ENCODE measurements at regions not wholly inside any gene's neighbourhood (a gene's known extent, or its start where the extent isn't known, plus 50 kb on each side); places are given as distances from the start of the nearest gene placed in this dataset.
"Not testable (repeated sequence)": the region's sequence is repeated elsewhere in the genome, so short reads cannot be mapped to it uniquely, and the experiment has no call there.

- DNase-seq (ENCODE audit: low spot score); intact Hi-C loops (cut with DNase I); ATAC-seq: not testable (repeated sequence)
These were observed 62.8 kb downstream of the RPS24 start for GRCh38 chr10:78096486-78096885.

GRCh38 chr10:78102593-78102992, 68.9 kb downstream of the RPS24 start:
- ATAC-seq; intact Hi-C loops (cut with DNase I); DNase-seq (ENCODE audit: low spot score): not testable (repeated sequence)

GRCh38 chr10:78109210-78109609, 75.5 kb downstream of the RPS24 start:
- intact Hi-C loops (cut with DNase I) = no loop called here
- DNase-seq (ENCODE audit: low spot score) (no peak), ATAC-seq (no peak)

GRCh38 chr10:78115135-78115853, 81.6 kb downstream of the RPS24 start:
- ATAC-seq (no peak), DNase-seq (ENCODE audit: low spot score) (no peak)
- intact Hi-C loops (cut with DNase I) = no loop called here

- intact Hi-C loops (cut with DNase I) = no loop called here
- no peak for ATAC-seq
- DNase-seq (ENCODE audit: low spot score) = no peak
These were observed 82.7 kb downstream of the RPS24 start for GRCh38 chr10:78116361-78116760.

GRCh38 chr10:78118591-78118990, 84.9 kb downstream of the RPS24 start:
- DNase-seq (ENCODE audit: low spot score) = no peak
- no peak for ATAC-seq
- intact Hi-C loops (cut with DNase I) = no loop called here

- DNase-seq (ENCODE audit: low spot score) (no peak), ATAC-seq (no peak)
- intact Hi-C loops (cut with DNase I) = no loop called here
These were observed 88.1 kb downstream of the RPS24 start for GRCh38 chr10:78121801-78122200.

GRCh38 chr10:78124167-78124566, 90.5 kb downstream of the RPS24 start:
- intact Hi-C loops (cut with DNase I) = no loop called here
- ATAC-seq = no peak
- no peak for DNase-seq (ENCODE audit: low spot score)

GRCh38 chr10:78129211-78129610, 95.5 kb downstream of the RPS24 start:
- no peak for ATAC-seq
- DNase-seq (ENCODE audit: low spot score) = no peak
- intact Hi-C loops (cut with DNase I) = no loop called here

- no peak for ATAC-seq
- intact Hi-C loops (cut with DNase I) = no loop called here
- no peak for DNase-seq (ENCODE audit: low spot score)
These were observed 97.5 kb downstream of the RPS24 start for GRCh38 chr10:78130966-78131710.

- DNase-seq (ENCODE audit: low spot score) (no peak), ATAC-seq (no peak)
- intact Hi-C loops (cut with DNase I) = no loop called here
These were observed 101.2 kb downstream of the RPS24 start for GRCh38 chr10:78134773-78135306.

- ATAC-seq = no peak
- DNase-seq (ENCODE audit: low spot score) = no peak
- intact Hi-C loops (cut with DNase I) = no loop called here
These were observed 103.5 kb downstream of the RPS24 start for GRCh38 chr10:78137147-78137546.

GRCh38 chr10:78139341-78139740, 105.7 kb downstream of the RPS24 start:
- DNase-seq (ENCODE audit: low spot score) (no peak), ATAC-seq (no peak)
- intact Hi-C loops (cut with DNase I) = no loop called here

- DNase-seq (ENCODE audit: low spot score) (no peak), ATAC-seq (no peak)
- intact Hi-C loops (cut with DNase I) = no loop called here
These were observed 106.5 kb downstream of the RPS24 start for GRCh38 chr10:78140066-78140630.

GRCh38 chr10:78143576-78143975, 109.9 kb downstream of the RPS24 start:
- no peak for DNase-seq (ENCODE audit: low spot score)
- intact Hi-C loops (cut with DNase I) = no loop called here
- no peak for ATAC-seq

- ATAC-seq (no peak), DNase-seq (ENCODE audit: low spot score) (no peak)
- intact Hi-C loops (cut with DNase I) = no loop called here
These were observed 112.5 kb downstream of the RPS24 start for GRCh38 chr10:78146200-78146599.

GRCh38 chr10:78147202-78147601, 113.5 kb downstream of the RPS24 start:
- ATAC-seq (no peak), DNase-seq (ENCODE audit: low spot score) (no peak)
- intact Hi-C loops (cut with DNase I) = no loop called here

GRCh38 chr10:78148216-78148960, 114.7 kb downstream of the RPS24 start:
- ATAC-seq (no peak), DNase-seq (ENCODE audit: low spot score) (no peak)
- intact Hi-C loops (cut with DNase I) = no loop called here

- intact Hi-C loops (cut with DNase I) = no loop called here
- ATAC-seq = peak; percentile 48
- no peak for DNase-seq (ENCODE audit: low spot score)
These were observed 115.4 kb downstream of the RPS24 start for GRCh38 chr10:78148961-78149612.

Measured in sciatic nerve (tissue), 2 donors.